ENCODE measurements at regions not wholly inside any gene's neighbourhood (a gene's known extent, or its start where the extent isn't known, plus 50 kb on each side); places are given as distances from the start of the nearest gene placed in this dataset.
A peak's percentile ranks its signal among the peaks of the same experiment; 100 is the strongest.

DNA sequence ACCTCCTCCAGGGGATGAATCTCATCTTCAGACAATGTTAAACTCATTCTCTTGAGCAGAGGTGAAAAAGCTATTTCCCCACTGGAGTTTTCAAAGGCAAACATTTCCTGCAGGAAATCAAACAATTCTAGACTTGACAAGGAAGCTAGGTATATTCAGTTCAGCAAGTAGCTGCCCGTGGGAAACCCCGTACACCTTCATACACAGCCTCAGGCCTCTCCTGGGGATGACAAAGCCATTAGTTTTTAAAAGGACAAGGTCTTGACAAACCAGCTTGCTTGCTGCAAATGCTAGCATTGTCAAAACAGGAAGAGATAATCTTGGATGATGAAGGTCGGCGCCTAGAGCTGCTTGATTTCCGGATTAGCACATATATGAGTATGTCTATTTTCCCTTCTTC is 1630.8 kb upstream of the TENM4 start:
- no peak for DNase-seq
- intact Hi-C loops (cut with DNase I): no loop called here

DNA sequence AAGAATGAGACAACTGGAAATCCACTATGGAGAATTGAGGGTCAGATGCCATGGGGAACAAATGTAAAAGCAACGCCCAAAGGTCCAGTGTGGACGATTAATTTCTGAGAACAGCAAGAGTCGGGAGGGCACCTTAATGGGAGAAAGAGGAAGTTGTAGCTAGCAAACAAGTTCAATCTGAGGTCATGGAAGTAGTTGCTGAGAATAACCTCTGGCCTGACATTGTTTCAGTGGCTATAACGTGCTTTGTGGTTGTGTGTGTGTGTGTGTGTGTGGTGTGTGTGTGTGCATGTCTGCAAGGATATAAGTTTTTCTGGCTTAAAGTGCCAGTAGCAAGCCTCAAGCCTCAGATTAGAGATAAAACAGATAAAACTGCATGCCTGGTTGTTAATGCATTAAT is 1630.1 kb upstream of the TENM4 start:
- intact Hi-C loops (cut with DNase I): no loop called here
- no peak for DNase-seq

DNA sequence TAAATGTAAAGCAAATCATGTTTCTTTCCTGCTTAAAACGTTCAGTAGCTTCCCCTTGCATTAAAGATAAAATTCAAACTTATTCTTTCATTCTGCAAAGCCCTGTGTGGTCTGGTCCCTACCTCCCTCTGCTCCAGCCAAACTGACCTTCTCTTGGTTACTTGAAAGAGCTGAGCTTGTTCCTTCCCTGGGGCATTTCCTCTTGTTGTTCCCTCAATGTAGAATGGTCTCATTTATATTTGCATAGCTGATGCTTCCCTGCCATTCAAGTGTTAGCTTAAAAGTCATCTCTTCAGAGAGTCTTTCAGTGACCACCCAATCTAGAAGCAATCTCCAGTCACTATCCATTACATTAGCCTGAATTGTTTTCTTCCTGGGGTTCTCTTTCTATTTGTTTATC is 1618.5 kb upstream of the TENM4 start:
- intact Hi-C loops (cut with DNase I): no loop called here
- no peak for DNase-seq

DNA sequence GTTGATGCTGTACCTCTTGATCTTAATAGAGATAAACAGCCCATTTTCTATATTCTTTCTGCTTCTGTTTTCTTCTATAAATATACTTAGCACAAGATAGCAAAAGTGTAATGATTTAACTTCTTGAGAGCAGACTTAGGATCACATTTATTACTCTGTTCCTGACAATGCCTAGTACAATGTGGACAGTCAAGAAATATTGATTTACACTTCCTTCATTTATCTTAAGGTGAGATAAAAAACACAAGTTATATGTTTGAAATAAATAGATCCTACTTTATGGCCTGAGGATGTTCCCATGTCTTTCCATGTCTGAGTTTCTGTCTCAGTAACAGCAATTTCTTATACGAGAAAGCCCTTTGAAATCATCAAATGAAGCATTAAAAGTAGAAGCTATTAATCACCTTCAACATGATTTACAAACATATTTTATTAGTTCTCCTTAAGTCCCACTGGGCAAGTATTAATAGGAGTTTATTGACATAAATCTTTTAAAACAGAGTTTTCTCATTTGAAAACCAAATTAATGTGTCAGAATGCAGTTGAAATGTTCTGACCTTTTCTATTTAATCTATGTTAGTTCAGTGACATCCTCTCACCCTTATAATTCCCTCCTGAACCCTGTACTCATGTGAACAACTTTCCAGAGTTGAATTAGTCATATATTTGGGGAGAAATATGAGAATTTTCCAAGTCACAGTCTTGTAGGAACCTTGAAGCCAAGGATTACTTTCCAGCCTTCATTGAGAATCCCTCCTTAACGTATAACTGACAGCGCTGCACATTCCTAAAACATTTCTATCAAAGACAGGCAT is 1611.7 kb upstream of the TENM4 start:
- no peak for DNase-seq
- intact Hi-C loops (cut with DNase I): no loop called here

DNA sequence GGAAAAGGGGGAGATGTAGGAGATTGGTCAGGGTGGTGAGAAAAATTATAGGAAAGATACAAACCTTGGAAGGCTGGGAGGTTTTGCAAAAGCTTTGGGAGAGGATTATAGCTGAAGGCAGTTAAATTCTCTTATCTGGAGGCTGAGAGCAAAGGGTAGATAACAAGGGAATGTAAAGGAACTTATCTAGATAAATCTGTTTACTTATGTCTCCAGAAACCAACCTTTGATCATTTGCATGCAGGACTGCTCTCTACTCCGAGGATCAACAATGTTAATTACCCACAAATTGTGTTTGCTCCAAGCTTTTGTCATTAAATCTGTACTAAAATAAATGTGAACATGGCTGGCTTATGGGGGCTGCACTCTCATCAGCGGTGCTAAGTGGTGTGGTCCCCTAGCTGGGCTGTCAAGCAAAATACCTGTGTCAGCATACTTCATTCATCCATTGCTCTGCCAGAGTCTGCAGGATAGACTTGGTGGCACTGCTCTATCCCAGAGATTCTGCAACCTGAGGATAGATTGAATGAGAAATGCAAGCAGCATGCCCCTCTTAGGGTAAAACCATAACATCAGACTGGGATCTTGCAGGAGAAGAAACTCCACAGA is 1599.2 kb upstream of the TENM4 start:
- intact Hi-C loops (cut with DNase I): no loop called here
- DNase-seq: no peak

DNA sequence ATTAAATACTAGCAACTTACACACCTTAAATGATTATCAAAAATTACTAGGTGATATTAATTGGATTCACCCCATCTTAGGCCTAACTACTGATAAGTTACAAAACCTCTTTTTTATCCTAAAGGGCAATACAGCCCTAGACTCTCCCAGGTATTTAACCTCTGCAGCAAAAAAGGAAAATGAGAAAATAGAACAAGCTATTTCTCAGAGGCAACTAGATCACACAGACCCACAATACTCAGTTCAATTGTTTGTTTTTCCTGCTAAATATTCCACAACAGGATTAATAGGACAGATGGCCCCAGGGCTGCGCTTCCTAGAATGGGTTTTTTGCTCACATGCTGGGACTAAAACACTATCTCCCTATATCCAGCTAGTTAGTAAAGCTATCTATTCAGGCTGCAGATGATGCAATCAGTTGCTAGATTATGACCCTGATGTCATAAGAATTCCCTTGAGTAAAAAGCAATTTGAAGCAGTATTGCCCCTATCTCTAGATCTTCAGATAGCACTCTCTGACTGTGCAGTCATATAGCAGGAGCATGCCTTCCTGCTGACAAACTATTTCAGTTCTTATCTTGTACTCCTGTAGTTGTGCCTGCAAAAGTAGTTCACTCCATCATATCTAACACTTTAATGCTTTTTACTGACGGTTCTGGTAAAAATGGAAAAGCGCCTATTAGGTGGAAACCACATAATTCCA is 1595.5 kb upstream of the TENM4 start:
- no peak for DNase-seq
- intact Hi-C loops (cut with DNase I): no loop called here

DNA sequence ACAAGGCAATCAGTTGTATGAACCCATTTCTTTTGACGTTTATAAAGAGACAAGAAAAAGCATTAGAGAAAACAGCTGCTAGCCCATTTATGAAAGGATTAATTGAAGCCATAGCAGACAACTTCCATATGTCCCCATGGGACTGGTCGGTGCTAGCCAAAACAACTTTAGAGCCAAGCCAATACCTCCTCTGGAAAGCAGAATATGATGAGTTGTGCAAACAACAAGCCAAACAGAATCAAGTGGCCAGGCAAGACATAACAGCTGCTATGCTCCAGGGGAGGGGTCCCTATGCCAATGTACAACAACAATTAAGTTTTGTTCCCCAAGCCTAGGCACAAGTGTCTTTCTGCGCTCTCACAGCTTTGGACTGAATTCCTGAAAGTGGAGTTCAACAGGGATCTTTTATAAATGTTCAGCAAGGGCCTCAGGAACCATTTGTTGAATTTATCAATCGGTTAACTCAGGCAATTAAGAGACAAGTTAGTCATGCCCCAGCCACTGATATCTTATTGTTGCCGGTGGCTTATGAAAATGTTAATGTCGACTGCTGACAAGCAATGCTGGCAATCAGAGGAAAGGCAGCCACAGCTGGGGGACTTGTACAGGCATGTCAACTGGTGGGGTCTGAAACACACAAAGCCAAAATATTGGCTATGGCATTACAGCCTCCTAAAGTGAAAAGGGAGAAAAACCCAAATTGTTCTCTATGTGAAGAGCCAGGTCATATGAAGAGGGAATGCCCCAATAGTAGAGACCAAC is 1593.1 kb upstream of the TENM4 start:
- no peak for DNase-seq

DNA sequence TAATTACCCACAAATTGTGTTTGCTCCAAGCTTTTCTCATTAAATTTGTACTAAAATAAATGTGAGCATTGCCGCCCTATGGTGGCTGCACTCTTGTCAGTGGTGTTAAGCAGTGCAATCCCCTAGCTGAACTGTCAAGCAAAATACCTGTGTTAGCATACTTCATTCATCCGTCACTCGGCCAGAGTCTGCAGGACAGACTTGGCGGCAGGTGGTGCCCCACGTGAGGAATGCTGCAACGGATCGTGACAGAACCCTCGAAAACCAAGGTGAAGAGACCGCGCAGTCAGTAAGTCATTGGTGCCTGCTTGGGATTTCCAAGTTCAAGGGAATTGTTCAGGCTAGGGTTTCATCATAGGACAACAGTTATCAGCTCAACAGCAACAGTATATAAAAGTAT is 1592.1 kb upstream of the TENM4 start:
- no peak for DNase-seq
- intact Hi-C loops (cut with DNase I): no loop called here

More for the DNA sequence above, 1593.1 kb upstream of the TENM4 start:
- intact Hi-C loops (cut with DNase I): no loop called here

DNA sequence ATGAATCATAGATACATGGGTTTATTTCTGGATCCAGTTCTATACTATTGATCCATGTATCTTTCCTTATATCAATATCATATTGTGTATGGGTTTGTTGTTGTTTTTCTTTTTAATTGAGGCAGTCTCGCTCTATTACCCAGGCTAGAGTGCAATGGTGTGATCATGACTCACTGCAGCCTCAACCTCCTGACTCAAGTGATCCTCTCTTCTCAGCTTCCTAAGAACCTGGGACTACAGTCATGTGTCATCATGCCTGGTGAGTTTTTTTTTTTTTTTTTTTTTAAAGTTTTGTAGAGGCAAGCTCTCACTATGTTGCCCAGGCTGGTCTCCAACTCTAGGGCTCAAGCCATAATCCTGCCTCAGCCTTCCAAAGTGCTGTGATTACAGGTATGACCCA is 1589.4 kb upstream of the TENM4 start:
- intact Hi-C loops (cut with DNase I): no loop called here
- no peak for DNase-seq

DNA sequence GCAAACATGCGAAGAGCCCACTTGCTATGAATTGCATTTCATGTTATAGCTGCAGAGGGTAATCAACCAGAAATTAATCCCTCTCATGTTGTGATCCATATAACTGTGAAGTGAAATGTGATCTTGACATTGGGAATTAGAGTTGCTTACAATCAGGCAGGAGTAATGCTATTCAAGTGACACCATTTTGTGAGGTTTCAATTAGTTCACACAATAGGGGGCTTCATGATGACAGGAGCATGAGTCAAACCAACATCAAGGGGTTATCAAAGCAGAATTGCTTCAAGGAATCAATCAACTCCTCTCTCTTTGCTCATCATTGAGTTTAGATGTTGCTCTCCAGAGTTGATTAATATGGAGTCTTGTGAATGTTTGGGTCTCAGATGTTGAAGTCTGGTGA is 1585.2 kb upstream of the TENM4 start:
- intact Hi-C loops (cut with DNase I): no loop called here
- DNase-seq: no peak

DNA sequence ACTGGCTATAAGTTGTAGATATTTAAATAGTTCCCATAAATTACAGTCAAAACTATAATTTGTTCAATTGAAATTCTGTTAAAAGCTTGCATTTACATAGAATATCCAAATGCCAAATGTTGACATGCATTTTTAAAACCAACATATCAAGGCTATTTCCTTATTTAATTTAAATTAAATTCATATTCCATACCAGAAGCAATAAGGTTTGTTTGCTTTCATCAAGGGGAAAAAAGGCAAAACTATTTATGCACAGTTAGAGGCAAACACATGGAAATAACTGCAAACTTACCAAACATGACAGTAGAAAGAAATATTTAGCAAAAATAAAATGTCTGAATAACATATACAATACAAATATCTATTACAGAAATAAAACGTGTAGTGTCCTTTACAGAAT is 1581.2 kb upstream of the TENM4 start:
- no peak for DNase-seq
- intact Hi-C loops (cut with DNase I): no loop called here

DNA sequence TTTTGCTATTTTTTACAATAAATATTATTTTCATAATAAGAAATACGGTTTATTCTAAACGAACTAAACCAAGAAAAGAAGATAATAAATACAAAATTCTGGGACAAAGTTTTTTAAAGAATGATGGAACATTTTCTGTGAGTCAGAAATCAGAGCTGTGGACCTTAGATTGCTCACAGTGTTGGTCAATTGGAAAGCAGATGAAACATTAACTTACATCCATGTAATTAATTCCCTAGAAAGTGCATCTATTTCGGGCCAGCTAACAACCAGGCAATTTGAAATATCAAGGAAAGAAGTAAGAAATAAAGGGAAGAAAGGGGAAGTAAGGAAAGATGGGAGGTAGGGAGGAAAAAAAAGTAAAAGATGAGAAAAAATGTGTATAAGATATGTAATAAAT is 1569.8 kb upstream of the TENM4 start:
- intact Hi-C loops (cut with DNase I): no loop called here
- DNase-seq: no peak

DNA sequence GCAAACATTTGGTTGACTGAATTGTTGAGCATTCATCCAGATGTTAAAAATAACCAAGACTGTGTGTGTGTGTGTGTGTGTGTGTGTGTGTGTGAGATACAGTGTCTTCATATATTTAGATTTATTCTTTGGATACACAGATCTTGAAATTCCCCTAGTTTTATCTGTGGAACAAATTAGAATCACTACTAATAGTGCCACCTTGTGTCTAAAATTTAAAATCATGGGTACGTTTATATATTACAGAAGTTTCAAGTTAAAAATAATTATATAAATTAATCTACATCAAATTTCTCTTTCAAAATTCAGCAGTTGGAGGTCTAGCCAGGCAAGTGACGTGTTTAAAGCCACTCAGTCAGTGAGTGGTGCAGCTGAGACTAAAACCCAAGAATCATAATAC is 1566.2 kb upstream of the TENM4 start:
- intact Hi-C loops (cut with DNase I): no loop called here
- no peak for DNase-seq

DNA sequence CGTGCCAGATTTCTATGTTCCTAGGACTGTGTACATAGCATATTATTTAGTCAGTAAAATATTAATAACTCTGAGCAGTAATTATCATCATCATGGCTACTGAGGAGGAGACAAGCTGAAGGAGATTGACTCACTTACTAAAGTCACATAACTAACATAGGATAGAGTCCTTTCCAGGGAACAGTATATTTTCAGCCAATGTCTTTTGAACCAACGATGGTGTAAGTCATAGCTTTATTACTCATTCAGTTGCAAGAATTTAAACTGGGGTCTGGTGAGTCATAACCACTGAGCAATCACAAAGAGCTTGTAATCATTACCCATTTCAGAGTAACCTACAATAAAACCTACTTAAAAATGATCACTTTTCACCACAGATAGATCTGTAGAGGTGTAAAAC is 1564.8 kb upstream of the TENM4 start:
- intact Hi-C loops (cut with DNase I): no loop called here
- peak in 2 of 42 donors; percentile 2 to 39 for DNase-seq

DNA sequence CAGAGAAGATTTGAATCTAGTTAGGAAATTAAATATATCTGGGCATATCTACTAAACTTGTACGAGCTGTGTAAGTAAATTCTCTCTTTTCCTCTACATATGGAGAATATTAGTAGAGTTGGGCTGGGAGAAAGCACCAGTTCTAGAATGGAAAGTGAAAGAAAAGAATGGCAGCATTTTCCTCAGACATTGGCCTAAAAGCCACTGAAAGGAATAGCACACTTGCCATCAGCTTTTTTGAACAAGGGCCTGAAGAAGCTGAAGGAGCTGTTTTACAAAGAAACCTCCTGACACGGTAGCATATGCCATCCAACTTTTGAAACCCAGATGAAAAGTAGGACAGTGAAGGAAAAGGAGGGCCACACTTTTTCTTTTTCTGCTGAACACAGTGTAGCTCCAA is 1563.7 kb upstream of the TENM4 start:
- no peak for DNase-seq
- intact Hi-C loops (cut with DNase I): no loop called here

DNA sequence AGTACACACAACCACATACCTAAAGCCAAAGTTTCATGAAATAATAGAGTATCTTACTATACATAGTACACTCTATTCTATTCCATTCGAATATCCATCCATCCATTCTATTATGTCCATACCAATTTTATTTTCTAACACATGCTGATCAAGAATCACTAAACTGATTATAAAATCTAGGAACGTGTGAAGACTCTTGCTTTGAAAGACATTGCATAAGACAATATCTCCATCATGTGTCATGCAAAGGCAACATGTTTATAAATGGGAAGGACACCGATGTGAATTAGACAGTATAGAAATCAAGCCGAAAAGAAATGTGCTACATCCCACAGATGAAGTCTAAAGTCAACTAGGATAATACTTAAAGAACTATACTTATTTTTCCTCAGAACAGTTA is 1561.5 kb upstream of the TENM4 start:
- no peak for DNase-seq
- intact Hi-C loops (cut with DNase I): no loop called here

DNA sequence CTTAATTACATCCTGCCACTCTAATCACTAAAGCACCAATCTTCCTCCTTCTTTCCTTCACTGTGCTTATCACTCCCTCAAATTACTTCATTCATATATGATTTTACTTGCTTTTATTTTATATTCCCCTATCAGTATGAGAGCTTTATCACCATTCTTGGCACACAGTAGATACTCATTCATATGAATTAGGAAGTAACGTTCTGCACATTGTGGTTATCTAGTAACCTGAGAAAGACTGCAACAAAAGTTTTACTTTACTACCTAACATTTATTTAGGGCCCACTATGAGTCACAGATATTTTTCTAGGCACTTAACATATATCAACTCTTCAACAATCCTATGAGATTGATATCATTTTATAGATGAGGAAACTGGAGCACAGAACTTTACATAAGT is 1559.9 kb upstream of the TENM4 start:
- DNase-seq: no peak
- intact Hi-C loops (cut with DNase I): no loop called here

DNA sequence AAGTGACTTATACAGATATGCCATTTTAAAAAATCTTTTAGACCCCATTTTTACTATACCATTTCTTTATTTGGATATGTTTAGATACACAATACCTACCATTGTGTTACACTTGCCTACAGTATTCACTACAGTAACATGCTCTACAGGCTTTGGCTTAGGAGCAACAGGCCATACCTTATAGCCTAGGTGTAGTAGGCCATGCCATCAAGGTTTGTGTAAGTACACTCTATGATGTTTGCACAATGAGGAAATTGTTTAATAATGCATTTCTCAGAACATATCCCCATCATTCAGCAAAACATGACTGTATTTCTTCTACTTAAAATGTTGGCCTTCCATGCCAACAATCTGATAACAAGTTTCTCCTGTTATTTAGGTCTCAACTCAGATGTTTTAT is 1559.5 kb upstream of the TENM4 start:
- DNase-seq: no peak
- intact Hi-C loops (cut with DNase I): no loop called here

DNA sequence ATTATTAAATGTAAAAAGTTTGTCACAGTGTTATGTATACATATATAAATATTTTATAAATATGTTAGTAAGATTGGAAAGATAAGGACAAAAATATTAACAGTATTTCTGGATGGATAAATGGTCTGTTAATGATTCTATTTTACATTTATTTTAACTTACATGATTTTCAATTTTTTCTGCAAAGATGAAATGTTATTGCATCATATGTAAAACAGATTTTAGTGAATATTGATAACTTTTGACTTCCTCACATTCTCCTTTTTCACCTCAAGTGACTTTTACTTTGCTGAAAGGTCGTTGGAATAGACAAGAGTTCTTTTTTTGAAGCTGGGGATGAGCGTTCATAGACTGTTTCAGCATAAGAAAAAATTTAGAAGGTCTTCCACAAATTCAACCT is 1554.7 kb upstream of the TENM4 start:
- no peak for DNase-seq
- intact Hi-C loops (cut with DNase I): no loop called here

DNA sequence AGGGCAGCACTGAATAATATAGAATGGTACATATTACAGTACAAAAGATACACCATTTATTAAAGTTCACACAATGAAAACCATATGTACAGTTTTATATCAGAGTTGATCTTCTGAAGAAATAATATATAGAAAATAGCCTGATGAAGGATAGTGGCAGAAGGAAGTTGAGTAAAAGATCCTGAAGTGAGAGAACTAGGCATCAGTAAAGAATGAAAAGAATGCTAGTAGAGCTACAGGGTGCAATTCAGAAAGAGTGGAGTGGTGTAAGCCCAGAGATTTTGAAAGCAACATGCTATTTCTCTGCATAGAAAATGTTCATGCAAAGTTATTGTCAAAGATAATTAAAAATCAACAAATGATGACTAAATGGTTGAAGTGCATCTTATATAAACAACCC is 1552.7 kb upstream of the TENM4 start:
- no peak for DNase-seq
- intact Hi-C loops (cut with DNase I): no loop called here

All from head of caudate nucleus (tissue), 42 donors.